ENCODE measurements at regions not wholly inside any gene's neighbourhood (a gene's known extent, or its start where the extent isn't known, plus 50 kb on each side); places are given as distances from the start of the nearest gene placed in this dataset.

GRCh38 chr2:183283209-183283608, 159.0 kb downstream of the NUP35 start:
- H3K9me2 ChIP-seq (replicated peaks; ENCODE audit: low read length), result no peaks in the 10 kb centered on the region
- H2AFZ ChIP-seq (ENCODE audit: low read length), result no peak overlapping the region
- peak; percentile 14 for DNase-seq
- H3K4me2 ChIP-seq (ENCODE audit: low read length), result no peak overlapping the region
- TF ChIP-seq EZH2phosphoT487 (IDR thresholded peaks at IDR 0.05; ENCODE audit: borderline replicate concordance, low read length), result no peak
- TF ChIP-seq EZH2 (IDR thresholded peaks at IDR 0.05; ENCODE audit: low read length, unreplicated experiment), result no peak
- TF ChIP-seq, protein P1, sequence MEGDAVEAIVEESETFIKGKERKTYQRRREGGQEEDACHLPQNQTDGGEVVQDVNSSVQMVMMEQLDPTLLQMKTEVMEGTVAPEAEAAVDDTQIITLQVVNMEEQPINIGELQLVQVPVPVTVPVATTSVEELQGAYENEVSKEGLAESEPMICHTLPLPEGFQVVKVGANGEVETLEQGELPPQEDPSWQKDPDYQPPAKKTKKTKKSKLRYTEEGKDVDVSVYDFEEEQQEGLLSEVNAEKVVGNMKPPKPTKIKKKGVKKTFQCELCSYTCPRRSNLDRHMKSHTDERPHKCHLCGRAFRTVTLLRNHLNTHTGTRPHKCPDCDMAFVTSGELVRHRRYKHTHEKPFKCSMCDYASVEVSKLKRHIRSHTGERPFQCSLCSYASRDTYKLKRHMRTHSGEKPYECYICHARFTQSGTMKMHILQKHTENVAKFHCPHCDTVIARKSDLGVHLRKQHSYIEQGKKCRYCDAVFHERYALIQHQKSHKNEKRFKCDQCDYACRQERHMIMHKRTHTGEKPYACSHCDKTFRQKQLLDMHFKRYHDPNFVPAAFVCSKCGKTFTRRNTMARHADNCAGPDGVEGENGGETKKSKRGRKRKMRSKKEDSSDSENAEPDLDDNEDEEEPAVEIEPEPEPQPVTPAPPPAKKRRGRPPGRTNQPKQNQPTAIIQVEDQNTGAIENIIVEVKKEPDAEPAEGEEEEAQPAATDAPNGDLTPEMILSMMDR (conservative IDR thresholded peaks at IDR 0.05; ENCODE audit: low read depth, low read length), result no peak
- peaks cover 11% of the 10 kb centered on the region; the same call in 1 of the 2 replicates for H3K4me1 ChIP-seq (ENCODE audit: insufficient read depth, low read length)
- no peak overlapping the region for H3K27ac ChIP-seq (ENCODE audit: low read length)
- no peaks in the 10 kb centered on the region; the same call in 1 of the 2 replicates for H3K36me3 ChIP-seq (ENCODE audit: low read depth, low read length)
- H3K9ac ChIP-seq (ENCODE audit: low read length), result no peak overlapping the region
- ChIA-PET POLR2A (ENCODE audit: unreplicated experiment) (no interaction called here), CTCF (no interaction called here)
- no peaks in the 10 kb centered on the region for H3K27me3 ChIP-seq (ENCODE audit: low read length)
- no peak for ATAC-seq
- no peaks in the 10 kb centered on the region for H3F3A ChIP-seq (ENCODE audit: low read length, unreplicated experiment)
- no peaks in the 10 kb centered on the region for H3K79me2 ChIP-seq (ENCODE audit: low read length)
- intact Hi-C loops (cut with micrococcal nuclease), result no loop called here
- H3K4me3 ChIP-seq (ENCODE audit: low read length), result no peak overlapping the region
- no peaks in the 10 kb centered on the region for H4K20me1 ChIP-seq (ENCODE audit: low read length)
- 0 out of 2 replicates have a peak, but pooled peaks cover 4% of the 10 kb centered on the region for H3K9me3 ChIP-seq (ENCODE audit: low read length)
- BruUV-seq (replicated peaks), result no TSS peak

DNA sequence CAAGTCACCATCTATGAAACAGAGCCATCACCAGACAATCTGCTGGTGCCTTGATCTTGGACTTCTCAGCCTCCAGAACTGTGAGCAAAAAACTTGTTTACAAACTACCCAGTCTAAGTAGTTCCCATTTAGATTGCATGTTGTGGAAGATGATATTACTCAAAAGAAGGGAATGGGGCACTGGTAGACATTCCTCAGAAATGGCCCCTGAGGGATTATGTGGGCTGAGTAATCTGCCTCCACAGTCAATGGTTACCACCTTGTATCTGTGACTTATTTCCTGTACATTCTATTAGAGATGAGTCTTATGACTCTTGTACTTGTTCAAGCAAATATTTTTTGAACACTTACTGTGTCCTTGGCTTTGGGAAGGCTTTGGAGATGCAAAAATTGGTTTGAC, 160.4 kb downstream of the NUP35 start:
- Histone ChIP-seq H3K4me1 (ENCODE audit: insufficient read depth, low read length) (peaks cover 11% of the 10 kb centered on the region; the same call in 1 of the 2 replicates), H3K9me2 (replicated peaks; ENCODE audit: low read length) (no peaks in the 10 kb centered on the region), H3K4me2 (ENCODE audit: low read length) (peak overlapping the region; percentile 3; the same call in 1 of the 2 replicates), H2AFZ (ENCODE audit: low read length) (no peak overlapping the region; the same call in 1 of the 2 replicates), H3K79me2 (ENCODE audit: low read length) (no peaks in the 10 kb centered on the region), H3K27me3 (ENCODE audit: low read length) (no peaks in the 10 kb centered on the region), H3K4me3 (ENCODE audit: low read length) (no peak overlapping the region), H3K9me3 (ENCODE audit: low read length) (0 out of 2 replicates have a peak, but pooled peaks cover 4% of the 10 kb centered on the region), H3K9ac (ENCODE audit: low read length) (no peak overlapping the region), H3K27ac (ENCODE audit: low read length) (peak overlapping the region; percentile 53), H3F3A (ENCODE audit: low read length, unreplicated experiment) (no peaks in the 10 kb centered on the region), H3K36me3 (ENCODE audit: low read depth, low read length) (no peaks in the 10 kb centered on the region; the same call in 1 of the 2 replicates), H4K20me1 (ENCODE audit: low read length) (no peaks in the 10 kb centered on the region)
- intact Hi-C loops (cut with micrococcal nuclease), result no loop called here
- BruUV-seq (replicated peaks), result no TSS peak
- CTCF ChIA-PET, result no interaction called here
- ATAC-seq, result peak; percentile 93
- DNase-seq, result peak; percentile 88
- no peak for TF ChIP-seq EZH2phosphoT487 (IDR thresholded peaks at IDR 0.05; ENCODE audit: borderline replicate concordance, low read length)
- TF ChIP-seq, protein P1 (conservative IDR thresholded peaks at IDR 0.05; ENCODE audit: low read depth, low read length), result no peak
- no peak for TF ChIP-seq EZH2 (IDR thresholded peaks at IDR 0.05; ENCODE audit: low read length, unreplicated experiment)
- POLR2A ChIA-PET (ENCODE audit: unreplicated experiment), result no interaction called here

GRCh38 chr2:183291436-183291835, 167.2 kb downstream of the NUP35 start:
- no peak for TF ChIP-seq EZH2phosphoT487 (IDR thresholded peaks at IDR 0.05; ENCODE audit: borderline replicate concordance, low read length)
- TF ChIP-seq EZH2 (IDR thresholded peaks at IDR 0.05; ENCODE audit: low read length, unreplicated experiment), result no peak
- TF ChIP-seq, protein P1 (conservative IDR thresholded peaks at IDR 0.05; ENCODE audit: low read depth, low read length), result no peak
- ChIA-PET POLR2A (ENCODE audit: unreplicated experiment) (interaction anchor here (0.6 kb wide), 1 partner anchor 276 kb away, joined by 3 read pairs; no protein-coding TSS in a partner anchor), CTCF (no interaction called here)
- intact Hi-C loops (cut with micrococcal nuclease), result loop anchor here (10.0 kb wide), 2 partner anchors 573 to 703 kb away; no protein-coding TSS in a partner anchor
- H4K20me1 ChIP-seq (ENCODE audit: low read length), result no peaks in the 10 kb centered on the region
- peak; percentile 72 for DNase-seq
- H3K4me3 ChIP-seq (ENCODE audit: low read length), result no peak overlapping the region
- peaks cover 3% of the 10 kb centered on the region; the same call in 1 of the 2 replicates for H3K4me1 ChIP-seq (ENCODE audit: insufficient read depth, low read length)
- no peaks in the 10 kb centered on the region for H3K9me3 ChIP-seq (ENCODE audit: low read length)
- H3K79me2 ChIP-seq (ENCODE audit: low read length), result no peaks in the 10 kb centered on the region
- H2AFZ ChIP-seq (ENCODE audit: low read length), result no peak overlapping the region
- no peak overlapping the region for H3K9ac ChIP-seq (ENCODE audit: low read length)
- no peaks in the 10 kb centered on the region for H3F3A ChIP-seq (ENCODE audit: low read length, unreplicated experiment)
- H3K27ac ChIP-seq (ENCODE audit: low read length), result no peak overlapping the region
- H3K4me2 ChIP-seq (ENCODE audit: low read length), result no peak overlapping the region
- H3K27me3 ChIP-seq (ENCODE audit: low read length), result no peaks in the 10 kb centered on the region
- no peaks in the 10 kb centered on the region for H3K36me3 ChIP-seq (ENCODE audit: low read depth, low read length)
- BruUV-seq (replicated peaks), result no TSS peak
- ATAC-seq, result peak; percentile 96
- H3K9me2 ChIP-seq (replicated peaks; ENCODE audit: low read length), result no peaks in the 10 kb centered on the region
